WTC11 (cell line): ENCODE measurements at regions not wholly inside any gene's neighbourhood (a gene's known extent, or its start where the extent isn't known, plus 50 kb on each side); places are given as distances from the start of the nearest gene placed in this dataset.

Experiments used
- ATAC-seq: fragments of 200-7000 bp; cut with Tn5 transposase; 2 replicates; pipeline ENCODE4 v1.10.0; 2021; ENCODE audit warnings: mild to moderate bottlenecking, moderate library complexity
- CTCF ChIA-PET: fragments of 300-600 bp; sonication (Branson Sonifier 250); formaldehyde crosslinking; loops from one replicate; lab custom pipeline; 2021; ENCODE audit warnings: antibody characterized with exemption; lab: Charles Lee
- POLR2A ChIA-PET: fragments of 350-600 bp; sonication (Branson Sonifier 250); formaldehyde crosslinking; loops from one replicate; lab custom pipeline; 2021; ENCODE audit warnings: antibody characterized with exemption; lab: Charles Lee
- DNase-seq: peaks from one replicate; pipeline ENCODE4 v3.0.0; 2021; ENCODE audit warnings: low spot score
- H3K27ac Mint-ChIP-seq: 2 replicates; pipeline ENCODE4 v1.8.0; 2021; ENCODE audit warnings: mixed read lengths
- H3K27me3 Mint-ChIP-seq: 2 replicates; pipeline ENCODE4 v1.8.0; 2021; ENCODE audit warnings: low read depth, mild to moderate bottlenecking, moderate library complexity, mixed read lengths
- H3K36me3 Mint-ChIP-seq: 2 replicates; pipeline ENCODE4 v1.8.0; 2021; ENCODE audit warnings: mixed read lengths
- H3K4me1 Mint-ChIP-seq: 2 replicates; pipeline ENCODE4 v1.8.0; 2022; ENCODE audit warnings: mixed read lengths
- H3K4me3 Mint-ChIP-seq: 2 replicates; pipeline ENCODE4 v1.8.0; 2021; ENCODE audit warnings: mild to moderate bottlenecking, moderate library complexity, mixed read lengths
- H3K9me3 Mint-ChIP-seq: 2 replicates; pipeline ENCODE4 v1.8.0; 2021; ENCODE audit warnings: mixed read lengths
- CREB1 ChIP-seq: sonication (generic); formaldehyde crosslinking; IDR thresholded peaks from 2 replicates; pipeline ENCODE4 v1.8.0; 2023; ENCODE audit warnings: mild to moderate bottlenecking, missing genetic modification reagents
- GRHL2 ChIP-seq: fragments of 250-450 bp; sonication (Bioruptor Pico); IDR thresholded peaks from 2 replicates; pipeline ENCODE4 v1.8.0; 2022; ENCODE audit warnings: mild to moderate bottlenecking, moderate library complexity; ENCODE audit not compliant: insufficient replicate concordance, severe bottlenecking
- JAZF1 ChIP-seq: fragments of 250-450 bp; sonication (Bioruptor Pico); IDR thresholded peaks from 2 replicates; pipeline ENCODE4 v1.9.0; 2021; ENCODE audit warnings: moderate library complexity, mild to moderate bottlenecking, inconsistent platforms
- MAX ChIP-seq: sonication (generic); formaldehyde crosslinking; IDR thresholded peaks from 2 replicates; pipeline ENCODE4 v1.8.0; 2022; ENCODE audit warnings: mild to moderate bottlenecking, missing genetic modification reagents
- NFYB ChIP-seq: sonication (generic); formaldehyde crosslinking; conservative IDR thresholded peaks from 2 replicates; pipeline ENCODE4 v1.8.0; 2022; ENCODE audit warnings: low read depth, missing genetic modification reagents
- NR1H2 ChIP-seq: sonication (generic); formaldehyde crosslinking; IDR thresholded peaks from 2 replicates; pipeline ENCODE4 v1.9.0; 2021; ENCODE audit warnings: mild to moderate bottlenecking, moderate library complexity, missing genetic modification reagents
- SP1 ChIP-seq: sonication (generic); formaldehyde crosslinking; conservative IDR thresholded peaks from 2 replicates; pipeline ENCODE4 v1.8.1; 2022; ENCODE audit warnings: missing genetic modification reagents
- TCF7 ChIP-seq: sonication (generic); formaldehyde crosslinking; IDR thresholded peaks from 2 replicates; pipeline ENCODE4 v1.8.0; 2022; ENCODE audit warnings: mild to moderate bottlenecking, low read depth, missing genetic modification reagents, moderate library complexity
- TEAD4 ChIP-seq: sonication (generic); formaldehyde crosslinking; IDR thresholded peaks from 2 replicates; pipeline ENCODE4 v1.8.0; 2022; ENCODE audit warnings: mild to moderate bottlenecking, missing genetic modification reagents
- USF2 ChIP-seq: sonication (generic); formaldehyde crosslinking; IDR thresholded peaks from 2 replicates; pipeline ENCODE4 v1.8.1; 2023; ENCODE audit warnings: mild to moderate bottlenecking, missing genetic modification reagents, moderate library complexity
- ZNF219 ChIP-seq: sonication (generic); formaldehyde crosslinking; IDR thresholded peaks from 2 replicates; pipeline ENCODE4 v1.8.0; 2023; ENCODE audit warnings: missing genetic modification reagents, mild to moderate bottlenecking, borderline replicate concordance
- ZNF396 ChIP-seq: fragments of 250-450 bp; sonication (Bioruptor Pico); IDR thresholded peaks from 2 replicates; pipeline ENCODE4 v1.8.0; 2021; ENCODE audit warnings: mild to moderate bottlenecking, moderate library complexity, borderline replicate concordance
- ZNF425 ChIP-seq: fragments of 250-450 bp; sonication (Bioruptor Pico); conservative IDR thresholded peaks from 2 replicates; pipeline ENCODE4 v1.9.0; 2021; ENCODE audit warnings: mild to moderate bottlenecking
- TF ChIP-seq, protein P1 (sequence below): fragments of 250-450 bp; sonication (Bioruptor Pico); IDR thresholded peaks from 2 replicates; pipeline ENCODE4 v2.1.2; 2022; ENCODE audit warnings: mild to moderate bottlenecking, moderate library complexity
- TF ChIP-seq, protein P2 (sequence below): sonication (generic); formaldehyde crosslinking; IDR thresholded peaks from 2 replicates; pipeline ENCODE4 v1.8.1; 2023; ENCODE audit warnings: mild to moderate bottlenecking, missing genetic modification reagents, borderline replicate concordance
- TF ChIP-seq, protein P3 (sequence below): fragments of 200-600 bp; IDR thresholded peaks from 2 replicates; pipeline ENCODE4 v1.8.0; 2022; ENCODE audit warnings: antibody characterized with exemption

DNA sequence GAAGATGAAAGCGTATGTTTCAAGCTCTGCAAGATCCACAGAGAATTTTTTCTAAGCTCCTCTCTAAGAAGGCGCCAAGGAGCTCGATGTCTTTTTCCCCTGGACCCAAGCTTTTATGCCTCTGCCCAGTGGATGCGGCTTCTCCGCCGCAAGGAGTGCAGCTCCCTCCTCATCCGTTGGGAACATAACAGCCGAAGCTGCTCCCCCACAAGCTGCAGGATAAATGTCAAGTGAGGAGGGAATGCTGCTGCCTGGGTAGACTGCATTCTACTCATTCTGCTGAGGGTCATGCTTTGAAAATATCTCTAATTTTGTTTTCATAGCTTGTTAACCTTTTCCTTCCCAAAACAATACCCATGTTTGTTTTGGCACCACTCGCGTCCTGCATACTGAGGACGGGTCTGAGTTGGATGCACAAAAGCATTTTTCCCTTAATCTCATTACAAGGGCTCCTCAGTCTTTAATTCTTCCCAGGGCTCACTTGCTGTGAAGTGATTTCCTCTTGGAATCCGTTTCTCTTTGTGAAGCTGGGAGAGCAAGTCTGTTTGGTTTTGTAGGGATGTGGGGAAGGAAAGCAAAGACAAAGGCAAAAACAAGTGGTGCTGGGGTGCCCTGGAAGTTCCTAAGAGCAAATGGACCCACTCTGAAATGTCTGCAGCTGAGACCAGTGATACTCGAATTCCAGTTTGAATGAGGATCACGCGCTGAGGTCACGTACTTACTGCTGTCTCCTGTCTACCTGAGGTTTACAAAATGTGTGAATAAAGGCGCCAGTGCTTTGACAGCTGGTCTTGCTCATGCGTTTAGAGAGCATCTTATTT lies 134.0 kb upstream of the IRF2BP2 start (continued):
- TF ChIP-seq GRHL2 (CRISPR knock-in tag) (no peak), ZNF219 (no peak)
- TF ChIP-seq, all 79 proteins: peak for 3

DNA sequence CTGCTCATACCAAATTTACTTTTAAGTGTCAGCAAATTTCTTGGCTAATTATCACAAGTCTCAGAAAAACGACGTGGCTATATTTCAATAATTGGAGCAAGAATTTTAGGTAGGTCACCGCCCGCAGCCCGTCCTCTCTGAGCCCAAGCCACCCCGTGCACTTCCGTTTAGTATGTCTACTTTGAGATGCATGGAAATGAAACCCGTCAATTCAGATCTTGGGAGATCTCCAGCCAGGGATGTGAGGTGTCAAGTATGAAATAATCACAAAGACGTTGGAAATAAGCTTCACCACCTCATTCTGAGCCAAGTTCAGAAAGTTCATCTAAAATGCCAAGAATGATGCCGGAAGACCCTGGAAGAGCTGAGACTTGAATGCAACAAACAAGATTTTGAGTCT lies 132.6 kb upstream of the IRF2BP2 start:
- POLR2A ChIA-PET: interaction anchor here (1.1 to 1.9 kb wide), 2 partner anchors 16 to 131 kb away, joined by 4 to 5 read pairs; no protein-coding TSS in a partner anchor
- CTCF ChIA-PET: no interaction called here
- Mint-ChIP-seq H3K4me1 (peaks cover 49% of the 10 kb centered on the region), H3K9me3 (no peaks in the 10 kb centered on the region), H3K27ac (no peak overlapping the region), H3K36me3 (no peaks in the 10 kb centered on the region), H3K27me3 (no peaks in the 10 kb centered on the region; the same call in 1 of the 2 replicates), H3K4me3 (no peak overlapping the region)
- no peak for ATAC-seq
- TF ChIP-seq TCF7 (CRISPR knock-in tag) (no peak), ZNF425 (CRISPR knock-in tag) (no peak), MAX (CRISPR knock-in tag) (no peak), NFYB (CRISPR knock-in tag) (no peak), JAZF1 (CRISPR knock-in tag) (no peak), ZNF396 (CRISPR knock-in tag) (no peak), GRHL2 (CRISPR knock-in tag) (no peak), NR1H2 (CRISPR knock-in tag) (no peak), SP1 (CRISPR knock-in tag) (no peak), CREB1 (CRISPR knock-in tag) (no peak), USF2 (CRISPR knock-in tag) (no peak), TEAD4 (CRISPR knock-in tag) (no peak)
- TF ChIP-seq, protein P1, sequence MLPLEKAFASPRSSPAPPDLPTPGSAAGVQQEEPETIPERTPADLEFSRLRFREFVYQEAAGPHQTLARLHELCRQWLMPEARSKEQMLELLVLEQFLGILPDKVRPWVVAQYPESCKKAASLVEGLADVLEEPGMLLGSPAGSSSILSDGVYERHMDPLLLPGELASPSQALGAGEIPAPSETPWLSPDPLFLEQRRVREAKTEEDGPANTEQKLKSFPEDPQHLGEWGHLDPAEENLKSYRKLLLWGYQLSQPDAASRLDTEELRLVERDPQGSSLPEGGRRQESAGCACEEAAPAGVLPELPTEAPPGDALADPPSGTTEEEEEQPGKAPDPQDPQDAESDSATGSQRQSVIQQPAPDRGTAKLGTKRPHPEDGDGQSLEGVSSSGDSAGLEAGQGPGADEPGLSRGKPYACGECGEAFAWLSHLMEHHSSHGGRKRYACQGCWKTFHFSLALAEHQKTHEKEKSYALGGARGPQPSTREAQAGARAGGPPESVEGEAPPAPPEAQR (CRISPR knock-in tag): no peak
- TF ChIP-seq, protein P2, sequence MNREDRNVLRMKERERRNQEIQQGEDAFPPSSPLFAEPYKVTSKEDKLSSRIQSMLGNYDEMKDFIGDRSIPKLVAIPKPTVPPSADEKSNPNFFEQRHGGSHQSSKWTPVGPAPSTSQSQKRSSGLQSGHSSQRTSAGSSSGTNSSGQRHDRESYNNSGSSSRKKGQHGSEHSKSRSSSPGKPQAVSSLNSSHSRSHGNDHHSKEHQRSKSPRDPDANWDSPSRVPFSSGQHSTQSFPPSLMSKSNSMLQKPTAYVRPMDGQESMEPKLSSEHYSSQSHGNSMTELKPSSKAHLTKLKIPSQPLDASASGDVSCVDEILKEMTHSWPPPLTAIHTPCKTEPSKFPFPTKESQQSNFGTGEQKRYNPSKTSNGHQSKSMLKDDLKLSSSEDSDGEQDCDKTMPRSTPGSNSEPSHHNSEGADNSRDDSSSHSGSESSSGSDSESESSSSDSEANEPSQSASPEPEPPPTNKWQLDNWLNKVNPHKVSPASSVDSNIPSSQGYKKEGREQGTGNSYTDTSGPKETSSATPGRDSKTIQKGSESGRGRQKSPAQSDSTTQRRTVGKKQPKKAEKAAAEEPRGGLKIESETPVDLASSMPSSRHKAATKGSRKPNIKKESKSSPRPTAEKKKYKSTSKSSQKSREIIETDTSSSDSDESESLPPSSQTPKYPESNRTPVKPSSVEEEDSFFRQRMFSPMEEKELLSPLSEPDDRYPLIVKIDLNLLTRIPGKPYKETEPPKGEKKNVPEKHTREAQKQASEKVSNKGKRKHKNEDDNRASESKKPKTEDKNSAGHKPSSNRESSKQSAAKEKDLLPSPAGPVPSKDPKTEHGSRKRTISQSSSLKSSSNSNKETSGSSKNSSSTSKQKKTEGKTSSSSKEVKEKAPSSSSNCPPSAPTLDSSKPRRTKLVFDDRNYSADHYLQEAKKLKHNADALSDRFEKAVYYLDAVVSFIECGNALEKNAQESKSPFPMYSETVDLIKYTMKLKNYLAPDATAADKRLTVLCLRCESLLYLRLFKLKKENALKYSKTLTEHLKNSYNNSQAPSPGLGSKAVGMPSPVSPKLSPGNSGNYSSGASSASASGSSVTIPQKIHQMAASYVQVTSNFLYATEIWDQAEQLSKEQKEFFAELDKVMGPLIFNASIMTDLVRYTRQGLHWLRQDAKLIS: no peak
- TF ChIP-seq, protein P3, sequence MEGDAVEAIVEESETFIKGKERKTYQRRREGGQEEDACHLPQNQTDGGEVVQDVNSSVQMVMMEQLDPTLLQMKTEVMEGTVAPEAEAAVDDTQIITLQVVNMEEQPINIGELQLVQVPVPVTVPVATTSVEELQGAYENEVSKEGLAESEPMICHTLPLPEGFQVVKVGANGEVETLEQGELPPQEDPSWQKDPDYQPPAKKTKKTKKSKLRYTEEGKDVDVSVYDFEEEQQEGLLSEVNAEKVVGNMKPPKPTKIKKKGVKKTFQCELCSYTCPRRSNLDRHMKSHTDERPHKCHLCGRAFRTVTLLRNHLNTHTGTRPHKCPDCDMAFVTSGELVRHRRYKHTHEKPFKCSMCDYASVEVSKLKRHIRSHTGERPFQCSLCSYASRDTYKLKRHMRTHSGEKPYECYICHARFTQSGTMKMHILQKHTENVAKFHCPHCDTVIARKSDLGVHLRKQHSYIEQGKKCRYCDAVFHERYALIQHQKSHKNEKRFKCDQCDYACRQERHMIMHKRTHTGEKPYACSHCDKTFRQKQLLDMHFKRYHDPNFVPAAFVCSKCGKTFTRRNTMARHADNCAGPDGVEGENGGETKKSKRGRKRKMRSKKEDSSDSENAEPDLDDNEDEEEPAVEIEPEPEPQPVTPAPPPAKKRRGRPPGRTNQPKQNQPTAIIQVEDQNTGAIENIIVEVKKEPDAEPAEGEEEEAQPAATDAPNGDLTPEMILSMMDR: no peak
- no peak for DNase-seq
